Muscle layer of duodenum (tissue), 2 donors: ENCODE measurements at regions not wholly inside any gene's neighbourhood (a gene's known extent, or its start where the extent isn't known, plus 50 kb on each side); places are given as distances from the start of the nearest gene placed in this dataset.
A peak's percentile ranks its signal among the peaks of the same experiment; 100 is the strongest.
"Not testable (repeated sequence)": the region's sequence is repeated elsewhere in the genome, so short reads cannot be mapped to it uniquely, and the experiment has no call there.

Experiments
- H3K27ac ChIP-seq: one replicate; pipeline ENCODE4 v1.7.0; 2013; ENCODE audit warnings: mild to moderate bottlenecking, low read length
- H3K27me3 ChIP-seq: one replicate; pipeline ENCODE4 v1.7.0; 2013; ENCODE audit warnings: low read depth, mild to moderate bottlenecking, control low read depth, low read length
- H3K36me3 ChIP-seq, 2 donors: one replicate each; pipeline ENCODE4 v1.7.0; 2013; ENCODE audit warnings: low read length in 2 of 2, control low read depth in 1 of 2, mild to moderate bottlenecking in 1 of 2; ENCODE audit not compliant: insufficient read depth in 2 of 2, control insufficient read depth in 1 of 2
- H3K4me1 ChIP-seq, 2 donors: one replicate each; pipeline ENCODE4 v1.7.0; 2013; ENCODE audit warnings: low read length in 2 of 2, mild to moderate bottlenecking in 2 of 2, control low read depth in 1 of 2, moderate library complexity in 1 of 2; ENCODE audit not compliant: insufficient read depth in 2 of 2, control insufficient read depth in 1 of 2
- H3K4me3 ChIP-seq, 2 donors: one replicate each; pipeline ENCODE4 v1.7.0; 2013; ENCODE audit warnings: low read length in 2 of 2, low read depth in 1 of 2, mild to moderate bottlenecking in 1 of 2
- H3K9me3 ChIP-seq, 2 donors: one replicate each; pipeline ENCODE4 v1.7.0; 2013; ENCODE audit warnings: low read length in 2 of 2, control low read depth in 1 of 2, mild to moderate bottlenecking in 1 of 2; ENCODE audit not compliant: control insufficient read depth in 1 of 2
- donor health status: healthy.

DNA sequence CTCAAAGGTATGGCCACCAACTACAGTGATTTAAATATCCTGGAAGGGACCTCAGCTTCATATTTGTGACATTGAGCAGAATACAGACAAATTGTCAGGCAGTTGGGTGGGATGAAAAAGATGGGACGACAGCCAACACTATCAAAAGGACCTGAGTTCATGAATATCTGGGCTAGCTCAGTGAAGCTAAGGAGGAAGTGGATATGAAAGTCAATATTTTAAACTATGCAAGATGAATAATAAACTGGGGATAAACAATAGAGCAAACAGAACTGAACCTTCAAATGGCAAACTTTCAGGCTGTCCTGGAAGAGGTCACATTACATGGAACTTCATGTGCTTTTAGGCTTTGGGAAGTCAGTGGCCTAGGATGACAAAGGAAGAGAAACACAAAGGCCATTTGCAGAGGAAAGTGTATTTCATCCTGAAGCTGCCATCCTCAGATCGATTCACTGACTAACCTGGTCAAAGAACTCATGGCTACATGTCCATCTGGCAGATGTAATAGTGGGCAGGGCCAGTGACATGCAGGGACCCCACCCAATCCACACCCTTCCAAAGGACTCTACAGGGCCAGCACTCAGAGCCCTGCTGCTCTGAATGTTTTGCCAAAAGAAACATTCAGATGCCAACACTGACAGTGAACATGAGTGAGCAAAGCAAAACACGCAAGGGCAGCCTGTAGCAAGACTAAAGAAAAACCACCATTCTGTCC is 175.7 kb downstream of the ETAA1 start:
- Histone ChIP-seq H3K27ac (no peak overlapping the region), H3K4me1 (no peaks in the 10 kb centered on the region), H3K4me3 (no peak overlapping the region), H3K9me3 (no peaks in the 10 kb centered on the region), H3K36me3 (no peaks in the 10 kb centered on the region), H3K27me3 (no peaks in the 10 kb centered on the region)

- Histone ChIP-seq H3K27me3 (no peaks in the 10 kb centered on the region), H3K27ac (no peak overlapping the region), H3K9me3 (no peaks in the 10 kb centered on the region), H3K4me3 (no peak overlapping the region), H3K36me3 (no peaks in the 10 kb centered on the region), H3K4me1 (no peaks in the 10 kb centered on the region)
Measured at GRCh38 chr2:67574230-67574629, 177.1 kb downstream of the ETAA1 start.

DNA sequence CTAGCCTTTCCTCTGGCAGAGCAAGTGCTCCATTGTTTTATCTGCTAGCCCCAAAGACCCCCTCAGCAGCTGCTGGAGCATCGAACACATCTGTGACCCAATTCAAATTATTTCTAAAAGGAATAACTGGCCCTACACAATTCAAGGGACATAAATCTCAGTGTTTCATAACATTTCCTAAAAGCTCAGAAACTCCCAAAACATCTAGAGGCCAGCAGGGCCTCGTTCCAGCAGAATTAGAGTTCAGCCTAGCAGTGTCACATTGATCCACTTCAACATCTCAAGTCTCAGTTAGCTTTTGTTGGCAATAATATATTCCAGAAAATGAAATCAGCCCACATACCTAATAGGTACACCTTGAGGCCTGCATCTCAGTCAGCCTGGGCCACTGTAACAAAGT is 179.1 kb downstream of the ETAA1 start:
- no peak overlapping the region for H3K4me3 ChIP-seq
- no peak overlapping the region for H3K27ac ChIP-seq
- H3K9me3 ChIP-seq = no peaks in the 10 kb centered on the region
- no peaks in the 10 kb centered on the region for H3K27me3 ChIP-seq
- no peaks in the 10 kb centered on the region for H3K36me3 ChIP-seq
- no peaks in the 10 kb centered on the region for H3K4me1 ChIP-seq

DNA sequence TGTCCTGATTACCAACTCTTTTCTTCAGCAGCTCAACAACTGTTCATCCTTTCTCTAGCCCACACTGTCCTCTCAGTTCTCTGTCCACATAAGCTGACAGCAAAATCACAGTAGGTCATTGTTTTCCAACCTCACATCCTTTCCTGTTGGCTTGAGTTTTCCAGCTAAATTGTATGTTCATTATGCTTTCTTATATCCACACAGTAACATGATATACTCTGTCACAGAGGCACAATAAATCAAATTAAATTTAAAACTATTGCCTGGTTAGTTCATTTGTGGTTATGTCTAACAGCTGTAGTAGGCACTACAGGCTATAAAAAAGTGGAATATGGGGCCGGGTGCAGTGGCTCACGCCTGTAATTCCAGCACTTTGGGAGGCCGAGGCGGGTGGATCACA is 179.9 kb downstream of the ETAA1 start:
- Histone ChIP-seq H3K36me3 (no peaks in the 10 kb centered on the region), H3K27me3 (no peaks in the 10 kb centered on the region), H3K27ac (no peak overlapping the region), H3K4me3 (no peak overlapping the region), H3K9me3 (peaks cover 0 to 6% of the 10 kb centered on the region in 2 donors), H3K4me1 (no peaks in the 10 kb centered on the region)

DNA sequence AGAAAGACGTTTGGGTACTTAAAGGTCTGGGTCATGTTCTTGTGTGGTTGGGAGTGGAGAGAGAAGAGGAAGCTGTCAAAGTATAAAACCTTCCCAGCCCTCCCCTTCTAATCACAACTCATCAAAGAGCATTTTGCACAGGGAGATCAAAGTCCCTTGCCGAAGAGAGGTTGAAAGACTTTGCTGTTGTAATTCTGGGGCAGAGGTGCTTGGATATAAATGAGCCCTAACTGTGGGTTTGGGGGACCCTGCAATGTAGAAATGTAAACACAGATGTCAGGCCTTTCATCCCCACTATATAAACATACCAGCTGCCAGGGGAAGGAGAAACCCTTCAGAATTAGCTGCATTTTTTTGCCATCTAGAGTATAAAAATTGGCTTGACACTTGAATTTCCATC is 182.1 kb downstream of the ETAA1 start:
- Histone ChIP-seq H3K4me1 (no peaks in the 10 kb centered on the region), H3K27ac (no peak overlapping the region), H3K9me3 (peaks cover 0 to 21% of the 10 kb centered on the region in 2 donors), H3K27me3 (no peaks in the 10 kb centered on the region), H3K36me3 (no peaks in the 10 kb centered on the region), H3K4me3 (no peak overlapping the region)

- Histone ChIP-seq H3K9me3 (peaks cover 0 to 26% of the 10 kb centered on the region in 2 donors), H3K4me3 (no peak overlapping the region), H3K27ac (no peak overlapping the region), H3K4me1 (no peaks in the 10 kb centered on the region), H3K27me3 (no peaks in the 10 kb centered on the region), H3K36me3 (no peaks in the 10 kb centered on the region)
Measured at GRCh38 chr2:67579806-67580205, 182.7 kb downstream of the ETAA1 start.

DNA sequence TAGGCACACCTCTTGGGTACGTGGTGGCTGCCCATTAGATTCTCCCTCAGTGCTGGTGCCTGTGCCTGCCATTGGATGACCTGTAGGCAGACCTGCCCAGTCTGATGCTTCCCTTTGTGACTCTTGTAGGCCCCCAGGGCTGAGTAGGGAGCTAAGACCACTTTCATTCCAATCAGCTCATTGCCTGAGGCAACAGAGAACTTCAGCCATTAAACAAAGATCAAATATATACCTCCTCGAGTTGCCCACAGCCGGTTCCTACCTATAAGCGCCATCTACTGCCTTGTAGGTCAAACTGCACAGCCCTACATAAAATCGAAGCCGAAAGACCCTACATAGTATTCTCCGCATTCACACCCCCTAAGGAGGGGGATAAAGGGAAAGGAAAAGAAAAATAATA is 184.6 kb downstream of the ETAA1 start:
- Histone ChIP-seq H3K9me3 (peaks cover 0 to 45% of the 10 kb centered on the region in 2 donors), H3K36me3 (no peaks in the 10 kb centered on the region), H3K4me3 (peak overlapping the region in 1 of 2 donors; percentile 31), H3K4me1 (no peaks in the 10 kb centered on the region), H3K27ac (no peak overlapping the region), H3K27me3 (no peaks in the 10 kb centered on the region)

DNA sequence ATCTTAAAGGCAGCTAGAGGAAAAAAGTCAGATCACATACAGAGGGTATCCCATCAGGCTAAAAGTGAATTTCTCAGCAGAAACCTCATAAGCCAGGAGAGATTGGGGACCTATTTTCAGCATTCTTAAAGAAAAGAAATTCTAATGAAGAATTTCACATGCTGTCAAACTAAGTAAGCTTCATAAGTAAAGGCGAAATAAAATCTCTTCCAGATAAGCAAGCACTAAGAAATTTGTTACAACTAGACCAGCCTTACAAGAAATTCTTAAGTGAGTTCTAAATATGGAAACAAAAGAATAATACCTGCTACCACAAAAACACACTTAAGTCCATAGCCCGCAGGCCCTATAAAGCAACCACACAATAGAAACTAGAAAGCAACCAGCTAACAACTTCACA is 186.1 kb downstream of the ETAA1 start:
- H3K27me3 ChIP-seq = no peaks in the 10 kb centered on the region
- H3K36me3 ChIP-seq = no peaks in the 10 kb centered on the region
- no peak overlapping the region for H3K27ac ChIP-seq
- peaks cover 6 to 52% of the 10 kb centered on the region in 2 donors for H3K9me3 ChIP-seq
- H3K4me1 ChIP-seq = no peaks in the 10 kb centered on the region
- peak overlapping the region in 1 of 2 donors; percentile 29 for H3K4me3 ChIP-seq

DNA sequence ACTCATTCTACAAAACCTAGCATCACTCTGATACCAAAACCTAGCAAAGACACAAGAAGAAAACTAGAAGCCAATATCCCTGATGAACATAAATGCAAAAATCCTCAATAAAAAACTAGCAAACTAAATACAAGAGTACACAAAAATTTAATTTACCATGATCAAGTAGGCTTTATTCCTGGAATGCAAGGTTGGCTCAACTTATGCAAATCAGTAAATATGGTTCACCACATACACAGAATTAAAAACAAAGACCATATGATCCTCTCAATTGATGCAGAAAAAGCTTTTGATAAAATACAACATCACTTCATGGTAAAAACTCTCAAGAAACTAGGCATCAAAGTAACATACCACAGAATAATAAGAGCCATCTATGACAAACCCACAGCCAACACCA is 188.3 kb downstream of the ETAA1 start:
- H3K36me3 ChIP-seq = no peaks in the 10 kb centered on the region
- H3K27me3 ChIP-seq = no peaks in the 10 kb centered on the region
- H3K4me1 ChIP-seq = no peaks in the 10 kb centered on the region
- no peak overlapping the region for H3K4me3 ChIP-seq
- H3K27ac ChIP-seq = no peak overlapping the region
- peaks cover 6 to 52% of the 10 kb centered on the region in 2 donors for H3K9me3 ChIP-seq

DNA sequence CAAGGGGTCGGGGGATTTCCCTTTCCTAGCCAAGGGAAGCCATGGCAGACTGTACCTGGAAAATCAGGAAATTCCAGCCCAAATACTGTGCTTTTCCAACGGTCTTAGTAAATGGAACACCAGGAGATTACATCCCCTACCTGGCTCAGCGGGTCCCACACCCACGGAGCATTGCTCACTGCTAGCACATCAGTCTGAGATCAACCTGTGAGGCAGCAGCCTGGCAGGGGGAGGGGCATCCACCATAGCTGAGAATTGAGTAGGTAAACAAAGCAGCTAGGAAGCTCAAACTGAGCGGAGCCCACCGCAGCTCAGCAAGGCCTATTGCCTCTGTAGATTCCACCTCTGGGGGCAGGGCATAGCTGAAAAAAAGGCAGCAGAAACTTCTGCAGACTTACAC is 192.0 kb downstream of the ETAA1 start:
- H3K27me3 ChIP-seq, H3K4me1 ChIP-seq, H3K27ac ChIP-seq, H3K4me3 ChIP-seq, H3K36me3 ChIP-seq: not testable (repeated sequence)
- peaks cover 6 to 33% of the 10 kb centered on the region in 2 donors for H3K9me3 ChIP-seq

DNA sequence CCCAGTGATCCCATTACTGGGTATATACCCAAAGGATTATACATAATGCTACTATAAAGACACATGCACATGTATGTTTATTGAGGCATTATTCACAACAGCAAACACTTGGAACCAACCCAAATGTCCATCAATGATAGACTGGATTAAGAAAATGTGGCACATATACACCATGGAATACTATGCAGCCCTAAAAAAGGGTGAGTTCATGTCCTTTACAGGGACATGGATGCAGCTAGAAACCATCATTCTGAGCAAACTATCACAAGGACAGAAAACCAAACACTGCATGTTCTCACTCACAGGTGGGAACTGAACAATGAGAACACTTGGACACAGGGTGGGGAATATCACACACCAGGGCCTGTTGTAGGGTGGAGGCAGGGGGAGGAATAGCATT is 197.4 kb downstream of the ETAA1 start:
- H3K27ac ChIP-seq = not testable (repeated sequence)

DNA sequence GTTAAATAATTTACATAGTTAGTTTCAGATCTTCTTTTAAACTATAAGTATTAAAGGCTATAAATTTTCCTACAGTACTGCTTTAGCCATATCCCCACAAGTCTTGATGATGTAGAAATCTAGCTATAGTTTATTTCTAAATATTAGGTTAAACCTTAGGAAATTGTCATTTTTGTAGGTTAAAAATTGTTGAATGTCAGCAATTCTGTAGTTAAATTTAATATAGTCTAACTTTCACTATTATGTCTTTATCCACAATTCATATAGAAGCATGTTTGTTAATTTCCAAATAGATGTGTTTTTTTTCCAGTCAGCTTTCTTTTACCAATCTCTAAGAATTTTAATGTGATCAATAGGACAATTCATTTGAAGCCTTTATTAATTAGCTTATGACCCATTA is 199.7 kb downstream of the ETAA1 start:
- Histone ChIP-seq H3K4me1 (no peaks in the 10 kb centered on the region), H3K27ac (no peak overlapping the region), H3K9me3 (peaks cover 0 to 3% of the 10 kb centered on the region in 2 donors), H3K27me3 (no peaks in the 10 kb centered on the region), H3K36me3 (no peaks in the 10 kb centered on the region), H3K4me3 (no peak overlapping the region)

More for the DNA sequence above, 197.4 kb downstream of the ETAA1 start:
- not testable (repeated sequence) for H3K9me3 ChIP-seq, H3K36me3 ChIP-seq, H3K27me3 ChIP-seq, H3K4me1 ChIP-seq, H3K4me3 ChIP-seq
